Neural cell (in vitro differentiated cells): ENCODE measurements at regions not wholly inside any gene's neighbourhood (a gene's known extent, or its start where the extent isn't known, plus 50 kb on each side); places are given as distances from the start of the nearest gene placed in this dataset.

Experiments used
- H2AFZ ChIP-seq: fragments of 200-600, 300-800 bp; sonication (generic), shearing (Covaris generic); 2 replicates; pipeline ENCODE4 v1.6.0; 2014; ENCODE audit warnings: low read depth, mild to moderate bottlenecking, antibody characterized with exemption, low read length, moderate library complexity
- H3F3A ChIP-seq: fragments of 200-600 bp; shearing (Covaris generic); 2 replicates; pipeline ENCODE4 v1.6.1; 2016; ENCODE audit warnings: mild to moderate bottlenecking, moderate library complexity, mixed read lengths, antibody characterized with exemption, low read length; ENCODE audit not compliant: insufficient read depth, poor library complexity, severe bottlenecking
- H3K27ac ChIP-seq: fragments of 200-600, 300-800 bp; sonication (generic), shearing (Covaris generic); 2 replicates; pipeline ENCODE4 v1.5.1; 2014; ENCODE audit warnings: mild to moderate bottlenecking, low read length, moderate library complexity
- H3K27me3 ChIP-seq: fragments of 300-800, 200-600 bp; sonication (generic), shearing (Covaris generic); 2 replicates; pipeline ENCODE4 v1.6.0; 2014; ENCODE audit warnings: mild to moderate bottlenecking, low read depth, low read length, moderate library complexity; ENCODE audit not compliant: insufficient read depth
- H3K36me3 ChIP-seq: fragments of 300-800, 200-600 bp; sonication (generic), shearing (Covaris generic); 2 replicates; pipeline ENCODE4 v1.5.1; 2014; ENCODE audit warnings: mild to moderate bottlenecking, antibody characterized with exemption, low read length, moderate library complexity; ENCODE audit not compliant: insufficient read depth
- H3K4me2 ChIP-seq: fragments of 300-800, 200-600 bp; sonication (generic), shearing (Covaris generic); 2 replicates; pipeline ENCODE4 v1.6.0; 2014; ENCODE audit warnings: mild to moderate bottlenecking, low read length
- H3K4me3 ChIP-seq: fragments of 300-800, 200-600 bp; sonication (generic), shearing (Covaris generic); 2 replicates; pipeline ENCODE4 v1.5.1; 2014; ENCODE audit warnings: mild to moderate bottlenecking, low read length, moderate library complexity
- H3K79me2 ChIP-seq: fragments of 200-600 bp; shearing (Covaris generic); replicated peaks from 2 replicates; pipeline ENCODE4 v1.6.0; 2014; ENCODE audit warnings: mild to moderate bottlenecking, low read length, moderate library complexity; ENCODE audit not compliant: insufficient read depth
- H3K9ac ChIP-seq: fragments of 300-800, 200-600 bp; sonication (generic), shearing (Covaris generic); 2 replicates; pipeline ENCODE4 v1.6.1; 2016; ENCODE audit warnings: mild to moderate bottlenecking, low read length, mixed read lengths
- H3K9me2 ChIP-seq: fragments of 200-600 bp; shearing (Covaris generic); 2 replicates; pipeline ENCODE4 v1.6.1; 2016; ENCODE audit warnings: mild to moderate bottlenecking, low read length, mixed read lengths; ENCODE audit not compliant: insufficient read depth
- H3K9me3 ChIP-seq: fragments of 200-600, 300-800 bp; sonication (generic), shearing (Covaris generic); 2 replicates; pipeline ENCODE4 v1.6.1; 2016; ENCODE audit warnings: mild to moderate bottlenecking, mixed run types, low read length, moderate library complexity, mixed read lengths
- H4K20me1 ChIP-seq: fragments of 200-600 bp; shearing (Covaris generic); 2 replicates; pipeline ENCODE4 v1.6.1; 2016; ENCODE audit warnings: mild to moderate bottlenecking, mixed run types; ENCODE audit not compliant: insufficient read depth
- CTCF ChIP-seq: fragments of 450-650 bp; IDR thresholded peaks from 2 replicates; pipeline ENCODE4 v1.5.1; 2014; ENCODE audit warnings: antibody characterized with exemption, mild to moderate bottlenecking, moderate library complexity; ENCODE audit not compliant: poor library complexity, severe bottlenecking
- EP300 ChIP-seq: fragments of 450-650 bp; conservative IDR thresholded peaks from 2 replicates; pipeline ENCODE4 v1.6.1; 2014; ENCODE audit warnings: antibody characterized with exemption, mild to moderate bottlenecking, moderate library complexity; ENCODE audit not compliant: poor library complexity, severe bottlenecking
- EZH2 ChIP-seq: fragments of 200-600, 300-800 bp; shearing (Covaris generic), sonication (generic); IDR thresholded peaks from 2 replicates; pipeline ENCODE4 v1.6.1; 2014; ENCODE audit warnings: antibody characterized with exemption, low read length, borderline replicate concordance, mild to moderate bottlenecking; ENCODE audit not compliant: insufficient read depth, poor library complexity, severe bottlenecking
- MXI1 ChIP-seq: fragments of 450-650 bp; conservative IDR thresholded peaks from 2 replicates; pipeline ENCODE4 v1.6.1; 2014; ENCODE audit warnings: antibody characterized with exemption, mild to moderate bottlenecking; ENCODE audit not compliant: poor library complexity, severe bottlenecking
- POLR2AphosphoS5 ChIP-seq: IDR thresholded peaks from 2 replicates; pipeline ENCODE4 v1.6.1; 2012
- RAD21 ChIP-seq: fragments of 450-650 bp; conservative IDR thresholded peaks from 2 replicates; pipeline ENCODE4 v1.6.1; 2014; ENCODE audit warnings: antibody characterized with exemption, mild to moderate bottlenecking, moderate library complexity
- SMC3 ChIP-seq: fragments of 450-650 bp; conservative IDR thresholded peaks from 2 replicates; pipeline ENCODE4 v1.6.1; 2014; ENCODE audit warnings: antibody characterized with exemption, mild to moderate bottlenecking, moderate library complexity; ENCODE audit not compliant: poor library complexity
- TAF1 ChIP-seq: IDR thresholded peaks from 2 replicates; pipeline ENCODE4 v1.6.1; 2012; ENCODE audit warnings: low read depth
- TF ChIP-seq, protein P1 (sequence below): IDR thresholded peaks from 2 replicates; pipeline ENCODE4 v1.6.1; 2012; ENCODE audit warnings: borderline replicate concordance

DNA sequence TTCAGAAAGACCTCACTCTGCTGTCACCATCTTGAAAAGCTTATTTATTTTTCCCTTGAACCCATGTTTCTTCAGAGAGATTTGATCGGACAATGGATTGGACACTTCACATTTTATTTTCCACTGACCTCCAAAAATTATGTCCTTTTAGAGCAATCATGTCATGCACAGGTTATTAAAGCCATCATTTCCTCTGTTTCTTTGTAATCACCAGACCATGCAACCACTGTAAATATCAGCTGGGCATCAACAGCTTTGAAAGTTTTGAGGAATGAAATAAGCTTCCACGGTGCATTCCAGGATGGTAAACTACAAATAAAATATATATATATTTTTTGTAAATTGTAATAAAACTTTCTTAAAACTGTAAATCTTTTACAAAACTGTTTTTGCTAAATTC, 144.1 kb upstream of the ADAMTS5 start:
- H3K4me2 ChIP-seq, result no peak overlapping the region
- H3K27me3 ChIP-seq, result no peaks in the 10 kb centered on the region
- H4K20me1 ChIP-seq, result no peaks in the 10 kb centered on the region
- no peaks in the 10 kb centered on the region for H3K36me3 ChIP-seq
- H3K79me2 ChIP-seq, result no peaks in the 10 kb centered on the region
- H3K4me3 ChIP-seq, result no peak overlapping the region
- no peak overlapping the region for H2AFZ ChIP-seq
- H3K9me2 ChIP-seq, result no peaks in the 10 kb centered on the region
- no peak overlapping the region for H3K9ac ChIP-seq
- no peaks in the 10 kb centered on the region for H3K9me3 ChIP-seq
- H3F3A ChIP-seq, result no peaks in the 10 kb centered on the region
- no peak for TF ChIP-seq POLR2AphosphoS5
- no peak for TF ChIP-seq RAD21
- no peak for TF ChIP-seq SMC3
- TF ChIP-seq EP300, result no peak
- TF ChIP-seq, protein P1, sequence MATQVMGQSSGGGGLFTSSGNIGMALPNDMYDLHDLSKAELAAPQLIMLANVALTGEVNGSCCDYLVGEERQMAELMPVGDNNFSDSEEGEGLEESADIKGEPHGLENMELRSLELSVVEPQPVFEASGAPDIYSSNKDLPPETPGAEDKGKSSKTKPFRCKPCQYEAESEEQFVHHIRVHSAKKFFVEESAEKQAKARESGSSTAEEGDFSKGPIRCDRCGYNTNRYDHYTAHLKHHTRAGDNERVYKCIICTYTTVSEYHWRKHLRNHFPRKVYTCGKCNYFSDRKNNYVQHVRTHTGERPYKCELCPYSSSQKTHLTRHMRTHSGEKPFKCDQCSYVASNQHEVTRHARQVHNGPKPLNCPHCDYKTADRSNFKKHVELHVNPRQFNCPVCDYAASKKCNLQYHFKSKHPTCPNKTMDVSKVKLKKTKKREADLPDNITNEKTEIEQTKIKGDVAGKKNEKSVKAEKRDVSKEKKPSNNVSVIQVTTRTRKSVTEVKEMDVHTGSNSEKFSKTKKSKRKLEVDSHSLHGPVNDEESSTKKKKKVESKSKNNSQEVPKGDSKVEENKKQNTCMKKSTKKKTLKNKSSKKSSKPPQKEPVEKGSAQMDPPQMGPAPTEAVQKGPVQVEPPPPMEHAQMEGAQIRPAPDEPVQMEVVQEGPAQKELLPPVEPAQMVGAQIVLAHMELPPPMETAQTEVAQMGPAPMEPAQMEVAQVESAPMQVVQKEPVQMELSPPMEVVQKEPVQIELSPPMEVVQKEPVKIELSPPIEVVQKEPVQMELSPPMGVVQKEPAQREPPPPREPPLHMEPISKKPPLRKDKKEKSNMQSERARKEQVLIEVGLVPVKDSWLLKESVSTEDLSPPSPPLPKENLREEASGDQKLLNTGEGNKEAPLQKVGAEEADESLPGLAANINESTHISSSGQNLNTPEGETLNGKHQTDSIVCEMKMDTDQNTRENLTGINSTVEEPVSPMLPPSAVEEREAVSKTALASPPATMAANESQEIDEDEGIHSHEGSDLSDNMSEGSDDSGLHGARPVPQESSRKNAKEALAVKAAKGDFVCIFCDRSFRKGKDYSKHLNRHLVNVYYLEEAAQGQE, result no peak
- no peak for TF ChIP-seq TAF1
- TF ChIP-seq MXI1, result no peak
- no peak for TF ChIP-seq CTCF
- no peak overlapping the region for H3K27ac ChIP-seq

- Histone ChIP-seq H3K4me2 (no peak overlapping the region), H3K9me2 (no peaks in the 10 kb centered on the region)
These were observed 141.8 kb upstream of the ADAMTS5 start for GRCh38 chr21:27108701-27109100.

DNA sequence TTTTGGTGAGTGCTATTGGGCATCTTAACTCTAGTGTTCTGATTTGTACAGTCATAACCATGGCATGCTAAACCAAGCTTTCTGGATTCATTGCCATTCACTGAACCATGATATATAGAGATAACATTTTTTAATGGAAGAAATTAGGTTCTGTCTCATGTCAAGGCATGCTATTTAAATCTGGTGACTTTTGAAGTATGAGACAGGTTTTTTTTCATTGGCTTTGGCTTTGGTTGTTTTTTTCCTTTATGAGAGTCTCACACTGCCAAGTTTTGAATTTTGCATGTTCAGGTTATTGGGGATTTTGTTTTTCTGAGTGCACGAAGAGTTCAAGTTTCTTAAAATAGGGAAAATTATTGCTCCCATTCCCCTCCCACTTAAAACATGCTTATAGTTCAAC, 141.3 kb upstream of the ADAMTS5 start:
- Histone ChIP-seq H3K27ac (no peak overlapping the region), H3K4me3 (no peak overlapping the region), H3K27me3 (no peaks in the 10 kb centered on the region), H3K9me2 (no peaks in the 10 kb centered on the region), H3K9ac (no peak overlapping the region), H3K36me3 (no peaks in the 10 kb centered on the region), H3K79me2 (no peaks in the 10 kb centered on the region), H4K20me1 (no peaks in the 10 kb centered on the region), H2AFZ (no peak overlapping the region), H3F3A (no peaks in the 10 kb centered on the region), H3K4me2 (no peak overlapping the region), H3K9me3 (no peaks in the 10 kb centered on the region)
- TF ChIP-seq RAD21, result no peak
- TF ChIP-seq POLR2AphosphoS5, result no peak
- no peak for TF ChIP-seq TAF1
- no peak for TF ChIP-seq CTCF
- TF ChIP-seq EZH2, result no peak
- TF ChIP-seq EP300, result no peak
- TF ChIP-seq SMC3, result no peak
- TF ChIP-seq, protein P1, result no peak
- TF ChIP-seq MXI1, result no peak

More at GRCh38 chr21:27108701-27109100, 141.8 kb upstream of the ADAMTS5 start:
- H3F3A ChIP-seq, result no peaks in the 10 kb centered on the region
- H3K4me3 ChIP-seq, result no peak overlapping the region
- no peaks in the 10 kb centered on the region for H3K9me3 ChIP-seq
- no peak overlapping the region for H3K9ac ChIP-seq
- H3K36me3 ChIP-seq, result no peaks in the 10 kb centered on the region
- H3K27me3 ChIP-seq, result no peaks in the 10 kb centered on the region
- H3K79me2 ChIP-seq, result no peaks in the 10 kb centered on the region
- TF ChIP-seq TAF1, result no peak
- H2AFZ ChIP-seq, result no peak overlapping the region
- no peak overlapping the region for H3K27ac ChIP-seq
- no peaks in the 10 kb centered on the region for H4K20me1 ChIP-seq
